Aorta (tissue), 5 donors: ENCODE measurements at regions not wholly inside any gene's neighbourhood (a gene's known extent, or its start where the extent isn't known, plus 50 kb on each side); places are given as distances from the start of the nearest gene placed in this dataset.
"Not testable (repeated sequence)": the region's sequence is repeated elsewhere in the genome, so short reads cannot be mapped to it uniquely, and the experiment has no call there.

Source experiments
- ATAC-seq: fragments of 200-7000 bp; cut with Tn5 transposase; one replicate; pipeline ENCODE4 v1.9.1; 2022; ENCODE audit warnings: moderate library complexity; ENCODE audit not compliant: low FRiP score
- DNase-seq, 2 donors: peaks; one replicate each; pipeline ENCODE4 v3.0.0-alpha.2; 2020
- H3K27ac ChIP-seq, 2 donors: one replicate each; pipeline ENCODE4 v1.5.1; 2013; ENCODE audit warnings: low read length in 2 of 2, mild to moderate bottlenecking in 2 of 2, moderate library complexity in 2 of 2, control low read depth in 1 of 2, inconsistent platforms in 1 of 2, low read depth in 1 of 2
- H3K27me3 ChIP-seq, 2 donors: one replicate each; pipeline ENCODE4 v1.6.1; 2013; ENCODE audit warnings: control low read depth in 1 of 2, low read length in 1 of 2, mild to moderate bottlenecking in 1 of 2, moderate library complexity in 1 of 2; ENCODE audit not compliant: insufficient read depth in 2 of 2, control insufficient read depth in 1 of 2
- H3K36me3 ChIP-seq, 2 donors: one replicate each; pipeline ENCODE4 v1.6.1; 2013; ENCODE audit warnings: control low read depth in 1 of 2, low read length in 1 of 2, mild to moderate bottlenecking in 1 of 2; ENCODE audit not compliant: insufficient read depth in 2 of 2, control insufficient read depth in 1 of 2
- H3K4me1 ChIP-seq, 2 donors: one replicate each; pipeline ENCODE4 v1.6.1; 2013; ENCODE audit warnings: low read length in 2 of 2, control low read depth in 1 of 2, mild to moderate bottlenecking in 1 of 2, moderate library complexity in 1 of 2; ENCODE audit not compliant: insufficient read depth in 2 of 2, control insufficient read depth in 1 of 2
- H3K4me3 ChIP-seq, 2 donors: one replicate each; pipeline ENCODE4 v1.5.1; 2013; ENCODE audit warnings: low read length in 2 of 2, control low read depth in 1 of 2, mild to moderate bottlenecking in 1 of 2
- H3K9me3 ChIP-seq: one replicate; pipeline ENCODE4 v1.6.1; 2013; ENCODE audit warnings: mild to moderate bottlenecking, low read length; ENCODE audit not compliant: control insufficient read depth
- WGBS, 2 donors: extraction: QIAGEN DNeasy Blood & Tissue Kit; methylation state at CpG; one replicate each; pipeline ENCODE4 v1.1.7; 2013; 5-methylcytosine and 5-hydroxymethylcytosine counted together
- intact Hi-C, 2 donors: fragments of 100-400 bp; cut with DNase I; formaldehyde crosslinking; loops; one replicate each; pipeline versions ENCODE4 v1.14.2 to v1.15.0; 2022
- donor health status: healthy with polysubstance abuse.
- donor health status: Bipolar disorder and iron deficiency.
- donor health status: DM: no; HTN: no; CAD: no.
- donor health status: DM: no; HTN: no; CAD: no.
- donor health status: DM: yes; HTN: yes; CAD: no.

GRCh38 chr1:245008761-245009160, 144.4 kb upstream of the HNRNPU start:
- WGBS, 2 donors = 61 to 72% methylated on average over 5 of the region's 5 CpGs
- ATAC-seq = no peak

GRCh38 chr1:245007852-245008251, 143.5 kb upstream of the HNRNPU start:
- no peaks in the 10 kb centered on the region for H3K36me3 ChIP-seq
- DNase-seq (no peak), ATAC-seq (no peak)
- no peak overlapping the region for H3K27ac ChIP-seq
- 85 to 94% methylated on average over 5 of the region's 5 CpGs for WGBS, 2 donors
- H3K4me1 ChIP-seq = no peaks in the 10 kb centered on the region
- H3K27me3 ChIP-seq = no peaks in the 10 kb centered on the region
- H3K4me3 ChIP-seq = no peak overlapping the region
- intact Hi-C loops = no loop called here
- no peaks in the 10 kb centered on the region for H3K9me3 ChIP-seq

More at GRCh38 chr1:245008761-245009160, 144.4 kb upstream of the HNRNPU start:
- Histone ChIP-seq H3K27ac (no peak overlapping the region), H3K9me3 (no peaks in the 10 kb centered on the region), H3K27me3 (no peaks in the 10 kb centered on the region), H3K36me3 (no peaks in the 10 kb centered on the region), H3K4me3 (no peak overlapping the region), H3K4me1 (no peaks in the 10 kb centered on the region)
- DNase-seq = no peak
- intact Hi-C loops = no loop called here

- H3K27ac ChIP-seq = no peak overlapping the region
- H3K27me3 ChIP-seq = no peaks in the 10 kb centered on the region
- intact Hi-C loops = no loop called here
- 96% methylated on average over 2 of the region's 2 CpGs for WGBS, 2 donors
- no peaks in the 10 kb centered on the region for H3K4me1 ChIP-seq
- ATAC-seq (no peak), DNase-seq (no peak)
- no peaks in the 10 kb centered on the region for H3K9me3 ChIP-seq
- no peak overlapping the region for H3K4me3 ChIP-seq
- H3K36me3 ChIP-seq = no peaks in the 10 kb centered on the region
Measured at GRCh38 chr1:245003246-245003645, 138.9 kb upstream of the HNRNPU start.

- ATAC-seq (no peak), DNase-seq (no peak)
- Histone ChIP-seq H3K9me3 (no peaks in the 10 kb centered on the region), H3K4me3 (no peak overlapping the region), H3K4me1 (no peaks in the 10 kb centered on the region), H3K36me3 (no peaks in the 10 kb centered on the region), H3K27ac (no peak overlapping the region), H3K27me3 (no peaks in the 10 kb centered on the region)
- intact Hi-C loops = no loop called here
- WGBS, 2 donors = 87 to 90% methylated on average over 1 of the region's 1 CpG
Measured at GRCh38 chr1:245001252-245001651, 136.9 kb upstream of the HNRNPU start.

- no peaks in the 10 kb centered on the region for H3K9me3 ChIP-seq
- ATAC-seq = no peak
- intact Hi-C loops = no loop called here
- H3K4me1 ChIP-seq = no peaks in the 10 kb centered on the region
- no peaks in the 10 kb centered on the region for H3K27me3 ChIP-seq
- H3K4me3 ChIP-seq = no peak overlapping the region
- H3K36me3 ChIP-seq = no peaks in the 10 kb centered on the region
- H3K27ac ChIP-seq = no peak overlapping the region
- no peak for DNase-seq
Measured at GRCh38 chr1:245000872-245001188, 136.5 kb upstream of the HNRNPU start.

- H3K27me3 ChIP-seq, intact Hi-C loops, DNase-seq, H3K4me3 ChIP-seq, ATAC-seq, H3K27ac ChIP-seq, H3K36me3 ChIP-seq, H3K9me3 ChIP-seq, H3K4me1 ChIP-seq: not testable (repeated sequence)
- 92 to 94% methylated on average over 3 of the region's 3 CpGs for WGBS, 2 donors
Measured at GRCh38 chr1:244999644-245000043, 135.3 kb upstream of the HNRNPU start.

- no peak overlapping the region for H3K27ac ChIP-seq
- no peak for ATAC-seq
- no peaks in the 10 kb centered on the region for H3K36me3 ChIP-seq
- WGBS, 2 donors = 95 to 100% methylated on average over 1 of the region's 1 CpG
- no peaks in the 10 kb centered on the region for H3K4me1 ChIP-seq
- intact Hi-C loops = no loop called here
- H3K9me3 ChIP-seq = no peaks in the 10 kb centered on the region
- H3K4me3 ChIP-seq = no peak overlapping the region
- H3K27me3 ChIP-seq = no peaks in the 10 kb centered on the region
- no peak for DNase-seq
Measured at GRCh38 chr1:244998717-244999346, 134.5 kb upstream of the HNRNPU start.

- intact Hi-C loops = no loop called here
- WGBS, 2 donors = 92 to 94% methylated on average over 11 of the region's 11 CpGs
- ATAC-seq (no peak), DNase-seq (no peak)
- Histone ChIP-seq H3K4me1 (no peaks in the 10 kb centered on the region), H3K27ac (no peak overlapping the region), H3K27me3 (no peaks in the 10 kb centered on the region), H3K9me3 (no peaks in the 10 kb centered on the region), H3K36me3 (no peaks in the 10 kb centered on the region), H3K4me3 (no peak overlapping the region)
Measured at GRCh38 chr1:244995602-244996400, 131.5 kb upstream of the HNRNPU start.

- Histone ChIP-seq H3K27me3 (no peaks in the 10 kb centered on the region), H3K27ac (no peak overlapping the region), H3K4me3 (no peak overlapping the region), H3K9me3 (no peaks in the 10 kb centered on the region), H3K36me3 (no peaks in the 10 kb centered on the region), H3K4me1 (no peaks in the 10 kb centered on the region)
- ATAC-seq = no peak
- WGBS, 2 donors = 2 to 50% methylated on average over 1 of the region's 1 CpG
- no peak for DNase-seq
- intact Hi-C loops = no loop called here
Measured at GRCh38 chr1:244992833-244993232, 128.5 kb upstream of the HNRNPU start.
